HepG2 (cell line): ENCODE measurements at regions not wholly inside any gene's neighbourhood (a gene's known extent, or its start where the extent isn't known, plus 50 kb on each side); places are given as distances from the start of the nearest gene placed in this dataset.
A peak's percentile ranks its signal among the peaks of the same experiment; 100 is the strongest.

Source experiments
- ARID5B ChIP-seq: IDR thresholded peaks from 2 replicates; pipeline ENCODE4 v1.4.0; 2020; ENCODE audit warnings: mild to moderate bottlenecking, missing genetic modification reagents
- ATF6 ChIP-seq: sonication (generic); formaldehyde crosslinking; conservative IDR thresholded peaks from 2 replicates; pipeline ENCODE4 v1.4.0; 2020; ENCODE audit warnings: missing genetic modification reagents
- FOXP1 ChIP-seq, 2 experiments: fragments of 450-650 bp in 1 of 2; IDR thresholded peaks; 2 replicates each; pipeline ENCODE4 v1.6.1; 2017 to 2018; ENCODE audit warnings: antibody characterized with exemption in 1 of 2
- MBD4 ChIP-seq: IDR thresholded peaks from 2 replicates; pipeline ENCODE4 v1.6.1; 2012; ENCODE audit warnings: low read length, inconsistent platforms, borderline replicate concordance
- PHF21A ChIP-seq: sonication (generic); formaldehyde crosslinking; IDR thresholded peaks from 2 replicates; pipeline ENCODE4 v1.5.0; 2020; ENCODE audit warnings: mild to moderate bottlenecking, missing genetic modification reagents
- ZNF24 ChIP-seq: fragments of 450-650 bp; IDR thresholded peaks from 2 replicates; pipeline ENCODE4 v1.6.1; 2017; ENCODE audit warnings: antibody characterized with exemption, mild to moderate bottlenecking
- ZNF569 ChIP-seq: sonication (generic); formaldehyde crosslinking; IDR thresholded peaks from 2 replicates; pipeline ENCODE4 v1.5.0; 2020; ENCODE audit warnings: mild to moderate bottlenecking, missing genetic modification reagents, moderate library complexity, borderline replicate concordance
- ZNF687 ChIP-seq: sonication (generic); formaldehyde crosslinking; IDR thresholded peaks from 2 replicates; pipeline ENCODE4 v1.5.1; 2020; ENCODE audit warnings: mild to moderate bottlenecking, missing genetic modification reagents, moderate library complexity
- TF ChIP-seq, protein P1 (sequence below), 2 experiments: IDR thresholded peaks; 2 replicates each; pipeline ENCODE4 v1.6.1; 2011 to 2012; ENCODE audit warnings: low read length in 2 of 2, borderline replicate concordance in 1 of 2, low read depth in 1 of 2, mild to moderate bottlenecking in 1 of 2, moderate library complexity in 1 of 2
- TF ChIP-seq, protein P2 (sequence below): sonication (generic); formaldehyde crosslinking; conservative IDR thresholded peaks from 2 replicates; pipeline ENCODE4 v1.4.0; 2020; ENCODE audit warnings: mild to moderate bottlenecking, missing genetic modification reagents, moderate library complexity
- TF ChIP-seq, protein P3 (sequence below): IDR thresholded peaks from 2 replicates; pipeline ENCODE4 v1.6.1; 2016; ENCODE audit warnings: missing genetic modification reagents, missing compliant biosample characterization

DNA sequence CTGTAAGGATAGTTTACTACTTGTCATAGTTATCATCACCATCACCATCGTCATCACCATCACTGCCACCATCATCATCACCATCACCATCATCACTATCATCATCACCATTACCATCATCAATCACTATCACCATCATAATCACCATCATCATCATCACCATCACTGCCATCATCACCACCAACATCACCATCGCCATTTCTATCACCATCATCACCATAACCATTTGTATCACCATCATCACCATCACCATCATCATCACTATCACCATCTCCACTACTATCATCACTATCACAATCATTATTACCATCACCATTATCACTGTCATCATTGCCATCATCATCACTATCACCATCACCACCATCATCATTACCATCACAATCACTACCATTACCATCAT, 655.5 kb upstream of the DEFB115 start (continued):
- TF ChIP-seq ARID5B (no peak), MBD4 (no peak), ATF6 (CRISPR knock-in tag) (no peak), PHF21A (CRISPR knock-in tag) (no peak), FOXP1 (IDR thresholded peaks at IDR 0.05) (peak; percentile 28), FOXP1 (CRISPR knock-in tag; IDR thresholded peaks at IDR 0.05) (no peak), ZNF569 (CRISPR knock-in tag) (no peak), ZNF24 (no peak), ZNF687 (CRISPR knock-in tag) (no peak)
- TF ChIP-seq, protein P1, sequence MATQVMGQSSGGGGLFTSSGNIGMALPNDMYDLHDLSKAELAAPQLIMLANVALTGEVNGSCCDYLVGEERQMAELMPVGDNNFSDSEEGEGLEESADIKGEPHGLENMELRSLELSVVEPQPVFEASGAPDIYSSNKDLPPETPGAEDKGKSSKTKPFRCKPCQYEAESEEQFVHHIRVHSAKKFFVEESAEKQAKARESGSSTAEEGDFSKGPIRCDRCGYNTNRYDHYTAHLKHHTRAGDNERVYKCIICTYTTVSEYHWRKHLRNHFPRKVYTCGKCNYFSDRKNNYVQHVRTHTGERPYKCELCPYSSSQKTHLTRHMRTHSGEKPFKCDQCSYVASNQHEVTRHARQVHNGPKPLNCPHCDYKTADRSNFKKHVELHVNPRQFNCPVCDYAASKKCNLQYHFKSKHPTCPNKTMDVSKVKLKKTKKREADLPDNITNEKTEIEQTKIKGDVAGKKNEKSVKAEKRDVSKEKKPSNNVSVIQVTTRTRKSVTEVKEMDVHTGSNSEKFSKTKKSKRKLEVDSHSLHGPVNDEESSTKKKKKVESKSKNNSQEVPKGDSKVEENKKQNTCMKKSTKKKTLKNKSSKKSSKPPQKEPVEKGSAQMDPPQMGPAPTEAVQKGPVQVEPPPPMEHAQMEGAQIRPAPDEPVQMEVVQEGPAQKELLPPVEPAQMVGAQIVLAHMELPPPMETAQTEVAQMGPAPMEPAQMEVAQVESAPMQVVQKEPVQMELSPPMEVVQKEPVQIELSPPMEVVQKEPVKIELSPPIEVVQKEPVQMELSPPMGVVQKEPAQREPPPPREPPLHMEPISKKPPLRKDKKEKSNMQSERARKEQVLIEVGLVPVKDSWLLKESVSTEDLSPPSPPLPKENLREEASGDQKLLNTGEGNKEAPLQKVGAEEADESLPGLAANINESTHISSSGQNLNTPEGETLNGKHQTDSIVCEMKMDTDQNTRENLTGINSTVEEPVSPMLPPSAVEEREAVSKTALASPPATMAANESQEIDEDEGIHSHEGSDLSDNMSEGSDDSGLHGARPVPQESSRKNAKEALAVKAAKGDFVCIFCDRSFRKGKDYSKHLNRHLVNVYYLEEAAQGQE (IDR thresholded peaks at IDR 0.05; ENCODE audit: borderline replicate concordance in 1 of 2, low read depth in 1 of 2, low read length in 2 of 2), result no peak
- TF ChIP-seq, protein P2, sequence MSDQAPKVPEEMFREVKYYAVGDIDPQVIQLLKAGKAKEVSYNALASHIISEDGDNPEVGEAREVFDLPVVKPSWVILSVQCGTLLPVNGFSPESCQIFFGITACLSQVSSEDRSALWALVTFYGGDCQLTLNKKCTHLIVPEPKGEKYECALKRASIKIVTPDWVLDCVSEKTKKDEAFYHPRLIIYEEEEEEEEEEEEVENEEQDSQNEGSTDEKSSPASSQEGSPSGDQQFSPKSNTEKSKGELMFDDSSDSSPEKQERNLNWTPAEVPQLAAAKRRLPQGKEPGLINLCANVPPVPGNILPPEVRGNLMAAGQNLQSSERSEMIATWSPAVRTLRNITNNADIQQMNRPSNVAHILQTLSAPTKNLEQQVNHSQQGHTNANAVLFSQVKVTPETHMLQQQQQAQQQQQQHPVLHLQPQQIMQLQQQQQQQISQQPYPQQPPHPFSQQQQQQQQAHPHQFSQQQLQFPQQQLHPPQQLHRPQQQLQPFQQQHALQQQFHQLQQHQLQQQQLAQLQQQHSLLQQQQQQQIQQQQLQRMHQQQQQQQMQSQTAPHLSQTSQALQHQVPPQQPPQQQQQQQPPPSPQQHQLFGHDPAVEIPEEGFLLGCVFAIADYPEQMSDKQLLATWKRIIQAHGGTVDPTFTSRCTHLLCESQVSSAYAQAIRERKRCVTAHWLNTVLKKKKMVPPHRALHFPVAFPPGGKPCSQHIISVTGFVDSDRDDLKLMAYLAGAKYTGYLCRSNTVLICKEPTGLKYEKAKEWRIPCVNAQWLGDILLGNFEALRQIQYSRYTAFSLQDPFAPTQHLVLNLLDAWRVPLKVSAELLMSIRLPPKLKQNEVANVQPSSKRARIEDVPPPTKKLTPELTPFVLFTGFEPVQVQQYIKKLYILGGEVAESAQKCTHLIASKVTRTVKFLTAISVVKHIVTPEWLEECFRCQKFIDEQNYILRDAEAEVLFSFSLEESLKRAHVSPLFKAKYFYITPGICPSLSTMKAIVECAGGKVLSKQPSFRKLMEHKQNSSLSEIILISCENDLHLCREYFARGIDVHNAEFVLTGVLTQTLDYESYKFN (CRISPR knock-in tag), result no peak
- TF ChIP-seq, protein P3, sequence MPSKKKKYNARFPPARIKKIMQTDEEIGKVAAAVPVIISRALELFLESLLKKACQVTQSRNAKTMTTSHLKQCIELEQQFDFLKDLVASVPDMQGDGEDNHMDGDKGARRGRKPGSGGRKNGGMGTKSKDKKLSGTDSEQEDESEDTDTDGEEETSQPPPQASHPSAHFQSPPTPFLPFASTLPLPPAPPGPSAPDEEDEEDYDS, result no peak
